GM10266 (cell line): ENCODE measurements at regions not wholly inside any gene's neighbourhood (a gene's known extent, or its start where the extent isn't known, plus 50 kb on each side); places are given as distances from the start of the nearest gene placed in this dataset.

ENCODE experiments used
- DNase-seq: peaks from one replicate; pipeline ENCODE4 v3.0.0; 2012; ENCODE audit errors: extremely low spot score
- TF ChIP-seq, protein P1 (sequence below): IDR thresholded peaks from 2 replicates; pipeline ENCODE4 v1.5.1; 2012; ENCODE audit warnings: mild to moderate bottlenecking, low read depth; ENCODE audit not compliant: control insufficient read depth, insufficient read depth; ENCODE audit errors: missing control alignments

- DNase-seq = no peak
- TF ChIP-seq, protein P1, sequence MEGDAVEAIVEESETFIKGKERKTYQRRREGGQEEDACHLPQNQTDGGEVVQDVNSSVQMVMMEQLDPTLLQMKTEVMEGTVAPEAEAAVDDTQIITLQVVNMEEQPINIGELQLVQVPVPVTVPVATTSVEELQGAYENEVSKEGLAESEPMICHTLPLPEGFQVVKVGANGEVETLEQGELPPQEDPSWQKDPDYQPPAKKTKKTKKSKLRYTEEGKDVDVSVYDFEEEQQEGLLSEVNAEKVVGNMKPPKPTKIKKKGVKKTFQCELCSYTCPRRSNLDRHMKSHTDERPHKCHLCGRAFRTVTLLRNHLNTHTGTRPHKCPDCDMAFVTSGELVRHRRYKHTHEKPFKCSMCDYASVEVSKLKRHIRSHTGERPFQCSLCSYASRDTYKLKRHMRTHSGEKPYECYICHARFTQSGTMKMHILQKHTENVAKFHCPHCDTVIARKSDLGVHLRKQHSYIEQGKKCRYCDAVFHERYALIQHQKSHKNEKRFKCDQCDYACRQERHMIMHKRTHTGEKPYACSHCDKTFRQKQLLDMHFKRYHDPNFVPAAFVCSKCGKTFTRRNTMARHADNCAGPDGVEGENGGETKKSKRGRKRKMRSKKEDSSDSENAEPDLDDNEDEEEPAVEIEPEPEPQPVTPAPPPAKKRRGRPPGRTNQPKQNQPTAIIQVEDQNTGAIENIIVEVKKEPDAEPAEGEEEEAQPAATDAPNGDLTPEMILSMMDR = no peak
Measured at GRCh38 chr1:108045460-108045859, 80.5 kb upstream of the VAV3 start.

DNA sequence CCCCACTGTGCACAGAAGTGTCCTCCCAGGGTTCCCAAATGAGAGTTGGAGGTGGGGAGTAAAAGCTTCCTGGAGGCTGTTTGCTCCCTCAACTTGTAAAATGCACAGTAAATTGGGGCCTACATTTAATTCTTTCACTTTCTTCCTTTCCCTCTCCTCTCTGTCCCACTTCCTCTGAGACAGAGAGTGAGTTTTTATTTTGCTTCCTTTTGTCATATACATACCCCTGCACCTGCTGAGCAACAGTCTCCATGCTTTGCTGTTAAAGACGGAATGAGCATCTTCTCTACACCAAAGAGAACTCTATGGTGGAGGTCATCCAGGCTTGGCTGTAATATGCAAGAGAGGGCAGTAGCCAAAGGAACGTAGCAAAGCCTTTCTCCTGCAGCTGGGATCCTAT, 79.3 kb upstream of the VAV3 start:
- DNase-seq = no peak
- TF ChIP-seq, protein P1 = no peak

DNA sequence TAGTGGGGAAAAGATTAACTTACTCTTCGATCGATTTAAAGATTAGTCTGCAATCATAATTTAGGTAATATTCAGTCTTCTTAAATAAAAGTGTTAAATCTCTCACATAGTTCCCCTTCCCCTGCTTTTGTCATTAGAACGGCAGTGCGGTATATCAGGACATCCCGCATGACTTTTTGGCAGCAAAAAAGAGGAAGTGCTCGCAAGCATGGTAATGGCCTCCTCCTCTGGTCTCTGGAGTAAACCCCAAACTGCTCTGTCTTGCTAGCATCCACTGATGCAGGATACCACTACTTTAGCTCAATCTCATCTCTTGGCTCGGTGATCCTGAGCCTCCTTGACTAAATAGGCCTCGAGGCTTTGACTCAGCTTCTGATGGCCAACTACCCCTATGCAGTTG, 78.7 kb upstream of the VAV3 start:
- TF ChIP-seq, protein P1 = no peak
- no peak for DNase-seq

- TF ChIP-seq, protein P1 = no peak
- no peak for DNase-seq
Measured at GRCh38 chr1:108042610-108043009, 77.6 kb upstream of the VAV3 start.

DNA sequence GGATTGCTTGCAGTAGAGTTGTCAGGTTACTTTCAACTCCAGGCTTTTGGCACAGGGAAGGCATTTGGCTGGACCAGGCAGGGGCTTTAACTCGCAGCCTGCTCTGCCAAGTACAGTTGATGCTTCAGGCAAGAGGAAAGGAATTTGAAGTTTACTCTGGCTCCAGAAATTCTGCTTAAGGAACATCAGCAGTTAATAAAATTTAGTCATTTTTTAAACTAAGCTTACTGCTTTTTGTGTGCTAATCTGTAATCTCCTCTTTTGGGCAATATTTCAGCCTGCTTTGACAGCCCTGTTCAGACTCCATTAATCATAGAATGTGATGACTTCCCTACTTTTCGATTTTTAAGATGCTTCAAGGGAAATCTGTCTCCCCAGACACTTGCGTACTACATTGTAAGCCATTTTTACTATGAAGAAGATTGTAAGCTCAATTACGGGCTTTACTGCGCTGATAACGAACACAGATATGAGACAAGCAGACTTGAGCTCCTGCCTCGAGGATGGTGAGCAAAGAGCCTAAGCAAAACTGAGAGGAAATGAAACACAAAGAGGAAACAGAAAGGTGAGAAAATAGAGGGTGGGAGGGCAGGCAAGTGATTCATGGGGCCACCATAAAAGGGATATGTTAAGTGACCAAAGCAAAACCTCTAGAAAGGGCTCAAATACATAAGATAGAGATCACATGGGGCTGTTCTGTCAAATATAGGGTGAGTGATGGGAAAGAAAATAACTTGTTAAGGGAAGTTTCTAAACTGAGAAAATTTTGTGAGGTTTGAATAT, 76.6 kb upstream of the VAV3 start:
- TF ChIP-seq, protein P1 = no peak
- no peak for DNase-seq

DNA sequence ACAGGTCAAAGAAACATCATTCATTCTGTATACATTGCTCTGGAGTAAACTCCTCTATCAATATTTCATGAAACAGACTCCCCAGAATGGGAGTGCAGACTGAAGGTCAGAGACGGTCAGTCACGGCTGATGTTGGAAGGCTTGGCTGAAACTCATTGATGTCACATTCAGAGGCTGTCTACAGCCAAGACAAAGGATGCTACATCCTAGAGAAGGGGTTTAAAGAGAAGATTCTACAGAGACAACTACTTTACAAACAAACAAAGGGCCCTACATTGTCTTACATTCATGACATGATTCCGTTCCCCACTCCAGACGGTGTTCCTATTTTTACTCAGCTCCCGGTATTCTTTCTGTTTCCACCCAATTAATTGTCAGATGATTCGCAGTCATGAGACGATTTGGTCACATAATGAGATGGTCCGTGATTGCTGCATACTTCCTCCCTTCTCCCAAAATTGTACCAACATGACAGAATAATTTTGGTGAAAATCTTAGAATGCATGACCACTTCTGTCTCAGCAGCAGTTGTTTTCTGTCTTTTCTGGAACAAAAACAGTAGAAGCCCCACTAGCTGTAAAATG, 73.8 kb upstream of the VAV3 start:
- TF ChIP-seq, protein P1 = no peak

More for the DNA sequence above, 73.8 kb upstream of the VAV3 start:
- no peak for DNase-seq
